PC-3 (cell line): ENCODE measurements at regions not wholly inside any gene's neighbourhood (a gene's known extent, or its start where the extent isn't known, plus 50 kb on each side); places are given as distances from the start of the nearest gene placed in this dataset.

Source experiments
- ATAC-seq: fragments of 200-7000 bp; cut with Tn5 transposase; 2 replicates; pipeline ENCODE4 v1.9.1; 2020; ENCODE audit warnings: mild to moderate bottlenecking, moderate library complexity
- BruUV-seq: library from RNA; stranded (reverse); fragments of 400-500 nt; replicated peaks from 2 replicates; lab custom pipeline; 2021; lab: Mats Ljungman, UMichigan
- CTCF ChIA-PET: fragments of 300-600 bp; sonication (Branson Sonifier 250); formaldehyde crosslinking; loops from one replicate; lab custom pipeline; 2022; ENCODE audit warnings: antibody characterized with exemption; lab: Charles Lee
- POLR2A ChIA-PET: fragments of 300-600 bp; sonication (Branson Sonifier 250); formaldehyde crosslinking; loops from one replicate; lab custom pipeline; 2022; ENCODE audit warnings: antibody characterized with exemption; ENCODE audit not compliant: unreplicated experiment; lab: Charles Lee
- DNase-seq: peaks from one replicate; pipeline ENCODE4 v3.0.0-alpha.2; 2015
- H2AFZ ChIP-seq: fragments of 300-600 bp; sonication (generic); 2 replicates; pipeline ENCODE4 v1.6.0; 2016; ENCODE audit warnings: antibody characterized with exemption, low read length
- H3F3A ChIP-seq: fragments of 300-600 bp; sonication (generic); one replicate; pipeline ENCODE4 v1.6.0; 2017; ENCODE audit warnings: antibody characterized with exemption, low read length, control low read depth, mild to moderate bottlenecking; ENCODE audit not compliant: unreplicated experiment
- H3K27ac ChIP-seq: fragments of 300-600 bp; sonication (generic); 2 replicates; pipeline ENCODE4 v1.5.1; 2016; ENCODE audit warnings: mild to moderate bottlenecking, low read length
- H3K27me3 ChIP-seq: fragments of 300-600 bp; sonication (generic); 2 replicates; pipeline ENCODE4 v1.6.1; 2016; ENCODE audit warnings: low read length, mixed read lengths
- H3K36me3 ChIP-seq: fragments of 300-600 bp; sonication (generic); 2 replicates; pipeline ENCODE4 v1.6.1; 2016; ENCODE audit warnings: low read depth, mixed run types, low read length, mixed read lengths
- H3K4me1 ChIP-seq: fragments of 300-600 bp; sonication (generic); 2 replicates; pipeline ENCODE4 v1.5.1; 2016; ENCODE audit warnings: low read length; ENCODE audit not compliant: insufficient read depth
- H3K4me2 ChIP-seq: fragments of 300-600 bp; sonication (generic); 2 replicates; pipeline ENCODE4 v1.6.0; 2016; ENCODE audit warnings: low read length
- H3K4me3 ChIP-seq: fragments of 300-600 bp; sonication (generic); 2 replicates; pipeline ENCODE4 v1.5.1; 2016; ENCODE audit warnings: mild to moderate bottlenecking, low read length, mixed read lengths
- H3K79me2 ChIP-seq: fragments of 300-600 bp; sonication (generic); 2 replicates; pipeline ENCODE4 v1.6.1; 2017; ENCODE audit warnings: low read length, mixed read lengths
- H3K9ac ChIP-seq: fragments of 300-600 bp; sonication (generic); 2 replicates; pipeline ENCODE4 v1.6.0; 2016; ENCODE audit warnings: mild to moderate bottlenecking, low read length
- H3K9me2 ChIP-seq: fragments of 300-600 bp; sonication (generic); replicated peaks from 2 replicates; pipeline ENCODE4 v1.6.1; 2016; ENCODE audit warnings: mixed run types, low read length, mixed read lengths
- H3K9me3 ChIP-seq: fragments of 300-600 bp; sonication (generic); 2 replicates; pipeline ENCODE4 v1.6.1; 2016; ENCODE audit warnings: low read length, mixed read lengths
- H4K20me1 ChIP-seq: fragments of 300-600 bp; sonication (generic); 2 replicates; pipeline ENCODE4 v1.6.1; 2016; ENCODE audit warnings: low read length, mixed read lengths
- EZH2 ChIP-seq: fragments of 300-600 bp; sonication (generic); IDR thresholded peaks from one replicate; pipeline ENCODE4 v1.6.1; 2017; ENCODE audit warnings: antibody characterized with exemption, mild to moderate bottlenecking, low read length; ENCODE audit not compliant: unreplicated experiment
- EZH2phosphoT487 ChIP-seq: fragments of 300-600 bp; sonication (generic); IDR thresholded peaks from 2 replicates; pipeline ENCODE4 v1.6.1; 2018; ENCODE audit warnings: mild to moderate bottlenecking, antibody characterized with exemption, low read length, borderline replicate concordance
- intact Hi-C: fragments of 100-400 bp; cut with micrococcal nuclease; formaldehyde crosslinking; loops from 2 replicates; pipeline ENCODE4 v1.9.0; 2023
- TF ChIP-seq, protein P1 (sequence below): fragments of 300-600 bp; sonication (generic); conservative IDR thresholded peaks from 2 replicates; pipeline ENCODE4 v1.5.1; 2017; ENCODE audit warnings: antibody characterized with exemption, low read depth, mild to moderate bottlenecking, low read length

GRCh38 chr22:46084943-46085827 is 65.1 kb upstream of the PPARA start:
- Histone ChIP-seq H2AFZ (no peak overlapping the region), H3K27ac (peak overlapping the region; percentile 99), H3K9ac (peak overlapping the region; percentile 99), H3K36me3 (peaks cover 35% of the 10 kb centered on the region), H3K4me3 (peak overlapping the region; percentile 94), H3F3A (peaks cover 12% of the 10 kb centered on the region), H3K27me3 (no peaks in the 10 kb centered on the region), H3K9me3 (no peaks in the 10 kb centered on the region), H3K4me1 (peaks cover 71% of the 10 kb centered on the region), H3K79me2 (peaks cover 100% of the 10 kb centered on the region), H3K4me2 (peak overlapping the region; percentile 100), H4K20me1 (peaks cover 6% of the 10 kb centered on the region; the same call in 1 of the 2 replicates), H3K9me2 (no peaks in the 10 kb centered on the region)
- intact Hi-C loops: loop anchor here (5.0 kb wide), 1 partner anchor 43 kb away; no protein-coding TSS in a partner anchor
- BruUV-seq: TSS peak; percentile 71
- DNase-seq (peak; percentile 76), ATAC-seq (peak; percentile 34)
- TF ChIP-seq EZH2 (no peak), EZH2phosphoT487 (no peak)
- TF ChIP-seq, protein P1, sequence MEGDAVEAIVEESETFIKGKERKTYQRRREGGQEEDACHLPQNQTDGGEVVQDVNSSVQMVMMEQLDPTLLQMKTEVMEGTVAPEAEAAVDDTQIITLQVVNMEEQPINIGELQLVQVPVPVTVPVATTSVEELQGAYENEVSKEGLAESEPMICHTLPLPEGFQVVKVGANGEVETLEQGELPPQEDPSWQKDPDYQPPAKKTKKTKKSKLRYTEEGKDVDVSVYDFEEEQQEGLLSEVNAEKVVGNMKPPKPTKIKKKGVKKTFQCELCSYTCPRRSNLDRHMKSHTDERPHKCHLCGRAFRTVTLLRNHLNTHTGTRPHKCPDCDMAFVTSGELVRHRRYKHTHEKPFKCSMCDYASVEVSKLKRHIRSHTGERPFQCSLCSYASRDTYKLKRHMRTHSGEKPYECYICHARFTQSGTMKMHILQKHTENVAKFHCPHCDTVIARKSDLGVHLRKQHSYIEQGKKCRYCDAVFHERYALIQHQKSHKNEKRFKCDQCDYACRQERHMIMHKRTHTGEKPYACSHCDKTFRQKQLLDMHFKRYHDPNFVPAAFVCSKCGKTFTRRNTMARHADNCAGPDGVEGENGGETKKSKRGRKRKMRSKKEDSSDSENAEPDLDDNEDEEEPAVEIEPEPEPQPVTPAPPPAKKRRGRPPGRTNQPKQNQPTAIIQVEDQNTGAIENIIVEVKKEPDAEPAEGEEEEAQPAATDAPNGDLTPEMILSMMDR: no peak
- POLR2A ChIA-PET: interaction anchor here (0.6 to 0.9 kb wide), 3 partner anchors 29 to 79 kb away, joined by 4 read pairs; no protein-coding TSS in a partner anchor
- CTCF ChIA-PET: interaction anchor here (1.1 kb wide), 1 partner anchor 79 kb away, joined by 5 read pairs; no protein-coding TSS in a partner anchor

- POLR2A ChIA-PET: interaction anchor here (0.6 kb wide), 1 partner anchor 80 kb away, joined by 4 read pairs; no protein-coding TSS in a partner anchor
Observed at GRCh38 chr22:46085828-46086576, 64.3 kb upstream of the PPARA start.

More at GRCh38 chr22:46085828-46086576, 64.3 kb upstream of the PPARA start:
- Histone ChIP-seq H3K36me3 (peaks cover 38% of the 10 kb centered on the region), H3K27ac (peak overlapping the region; percentile 99), H3K27me3 (no peaks in the 10 kb centered on the region), H3K4me3 (peak overlapping the region; percentile 94), H3K4me2 (peak overlapping the region; percentile 100), H4K20me1 (peaks cover 6% of the 10 kb centered on the region; the same call in 1 of the 2 replicates), H3K79me2 (peaks cover 100% of the 10 kb centered on the region), H3K9me2 (no peaks in the 10 kb centered on the region), H3K9me3 (no peaks in the 10 kb centered on the region), H2AFZ (no peak overlapping the region), H3K9ac (peak overlapping the region; percentile 99), H3K4me1 (peaks cover 71% of the 10 kb centered on the region), H3F3A (peaks cover 12% of the 10 kb centered on the region)
- CTCF ChIA-PET: interaction anchor here (1.1 kb wide), 1 partner anchor 80 kb away, joined by 5 read pairs; no protein-coding TSS in a partner anchor
- TF ChIP-seq, protein P1: no peak
- TF ChIP-seq EZH2phosphoT487: no peak
- TF ChIP-seq EZH2: no peak
- peak; percentile 90 for DNase-seq
- intact Hi-C loops: loop anchor here (5.0 kb wide), 1 partner anchor 44 kb away; no protein-coding TSS in a partner anchor
- TSS peak; percentile 0 for BruUV-seq
- peak; percentile 42 for ATAC-seq
